Stimulated activated CD8-positive, alpha-beta memory T cell treated with anti-CD3 and anti-CD28 coated beads, Interleukin-4, amount 100 ng/mL, for 24 hours (primary cell): ENCODE measurements at regions not wholly inside any gene's neighbourhood (a gene's known extent, or its start where the extent isn't known, plus 50 kb on each side); places are given as distances from the start of the nearest gene placed in this dataset.
"Not testable (repeated sequence)": the region's sequence is repeated elsewhere in the genome, so short reads cannot be mapped to it uniquely, and the experiment has no call there.

Experiments
- DNase-seq: peaks from one replicate; pipeline ENCODE4 v3.0.0-alpha.2; 2020; ENCODE audit warnings: low read depth

GRCh38 chr6:103154779-103155572, 1704.7 kb downstream of the HACE1 start:
- DNase-seq, result no peak

- DNase-seq, result no peak
Observed at GRCh38 chr6:103153016-103153415, 1706.7 kb downstream of the HACE1 start.

GRCh38 chr6:103142902-103143301, 1716.8 kb downstream of the HACE1 start:
- no peak for DNase-seq

- DNase-seq, result no peak
Observed at GRCh38 chr6:103140308-103141027, 1719.3 kb downstream of the HACE1 start.

GRCh38 chr6:103139377-103139776, 1720.3 kb downstream of the HACE1 start:
- no peak for DNase-seq

- DNase-seq, result no peak
Observed at GRCh38 chr6:103124471-103124870, 1731.0 kb downstream of the GRIK2 start.

GRCh38 chr6:103122766-103123601, 1729.5 kb downstream of the GRIK2 start:
- no peak for DNase-seq

- DNase-seq, result no peak
Observed at GRCh38 chr6:103119056-103119455, 1725.5 kb downstream of the GRIK2 start.

- DNase-seq, result no peak
Observed at GRCh38 chr6:103114582-103114981, 1721.1 kb downstream of the GRIK2 start.

- no peak for DNase-seq
Observed at GRCh38 chr6:103113416-103113815, 1719.9 kb downstream of the GRIK2 start.

GRCh38 chr6:103107985-103108384, 1714.5 kb downstream of the GRIK2 start:
- no peak for DNase-seq

GRCh38 chr6:103105686-103106085, 1712.2 kb downstream of the GRIK2 start:
- no peak for DNase-seq

- DNase-seq, result no peak
Observed at GRCh38 chr6:103101267-103101666, 1707.8 kb downstream of the GRIK2 start.

- not testable (repeated sequence) for DNase-seq
Observed at GRCh38 chr6:103092414-103092813, 1698.9 kb downstream of the GRIK2 start.

GRCh38 chr6:103085801-103086200, 1692.3 kb downstream of the GRIK2 start:
- no peak for DNase-seq

- DNase-seq, result no peak
Observed at GRCh38 chr6:103081876-103082630, 1688.5 kb downstream of the GRIK2 start.

- no peak for DNase-seq
Observed at GRCh38 chr6:103081126-103081525, 1687.6 kb downstream of the GRIK2 start.

GRCh38 chr6:103080497-103080896, 1687.0 kb downstream of the GRIK2 start:
- DNase-seq, result no peak

- DNase-seq, result no peak
Observed at GRCh38 chr6:103079867-103080266, 1686.4 kb downstream of the GRIK2 start.

- no peak for DNase-seq
Observed at GRCh38 chr6:103062136-103062535, 1668.6 kb downstream of the GRIK2 start.

GRCh38 chr6:103047567-103047966, 1654.1 kb downstream of the GRIK2 start:
- no peak for DNase-seq

- DNase-seq, result no peak
Observed at GRCh38 chr6:103042336-103042735, 1648.8 kb downstream of the GRIK2 start.
